Stimulated activated CD4-positive, alpha-beta T cell treated with anti-CD3 and anti-CD28 coated beads, Interleukin-15, amount 100 ng/mL, for 24 hours (primary cell): ENCODE measurements at regions not wholly inside any gene's neighbourhood (a gene's known extent, or its start where the extent isn't known, plus 50 kb on each side); places are given as distances from the start of the nearest gene placed in this dataset.
A peak's percentile ranks its signal among the peaks of the same experiment; 100 is the strongest.
"Not testable (repeated sequence)": the region's sequence is repeated elsewhere in the genome, so short reads cannot be mapped to it uniquely, and the experiment has no call there.

Source experiments
- DNase-seq: peaks from one replicate; pipeline ENCODE4 v3.0.0-alpha.2; 2020

- DNase-seq, result no peak
Observed at GRCh38 chr5:88666761-88667495, 216.1 kb downstream of the MEF2C start.

GRCh38 chr5:88665750-88666215, 217.2 kb downstream of the MEF2C start:
- no peak for DNase-seq

- no peak for DNase-seq
Observed at GRCh38 chr5:88664645-88665044, 218.3 kb downstream of the MEF2C start.

GRCh38 chr5:88663793-88664216, 219.2 kb downstream of the MEF2C start:
- DNase-seq, result no peak

- no peak for DNase-seq
Observed at GRCh38 chr5:88662846-88663245, 220.1 kb downstream of the MEF2C start.

- no peak for DNase-seq
Observed at GRCh38 chr5:88661806-88662207, 221.2 kb downstream of the MEF2C start.

- peak; percentile 55 for DNase-seq
Observed at GRCh38 chr5:88660947-88661805, 221.8 kb downstream of the MEF2C start.

- DNase-seq, result no peak
Observed at GRCh38 chr5:88660264-88660946, 222.6 kb downstream of the MEF2C start.

- DNase-seq, result no peak
Observed at GRCh38 chr5:88659529-88660263, 223.3 kb downstream of the MEF2C start.

GRCh38 chr5:88658886-88659285, 224.1 kb downstream of the MEF2C start:
- DNase-seq, result no peak

- DNase-seq, result no peak
Observed at GRCh38 chr5:88657906-88658775, 224.8 kb downstream of the MEF2C start.

- no peak for DNase-seq
Observed at GRCh38 chr5:88657136-88657535, 225.8 kb downstream of the MEF2C start.

- no peak for DNase-seq
Observed at GRCh38 chr5:88656221-88656950, 226.6 kb downstream of the MEF2C start.

GRCh38 chr5:88653471-88653870, 229.5 kb downstream of the MEF2C start:
- no peak for DNase-seq

- no peak for DNase-seq
Observed at GRCh38 chr5:88647901-88648300, 235.1 kb downstream of the MEF2C start.

- DNase-seq, result no peak
Observed at GRCh38 chr5:88646866-88647265, 236.1 kb downstream of the MEF2C start.

- DNase-seq, result no peak
Observed at GRCh38 chr5:88644676-88645075, 238.3 kb downstream of the MEF2C start.

GRCh38 chr5:88643315-88643714, 239.7 kb downstream of the MEF2C start:
- no peak for DNase-seq

- no peak for DNase-seq
Observed at GRCh38 chr5:88634014-88634413, 249.0 kb downstream of the MEF2C start.

GRCh38 chr5:88622890-88623289, 260.1 kb downstream of the MEF2C start:
- not testable (repeated sequence) for DNase-seq

GRCh38 chr5:88615767-88616166, 267.2 kb downstream of the MEF2C start:
- not testable (repeated sequence) for DNase-seq
